ENCODE measurements at regions not wholly inside any gene's neighbourhood (a gene's known extent, or its start where the extent isn't known, plus 50 kb on each side); places are given as distances from the start of the nearest gene placed in this dataset.
A peak's percentile ranks its signal among the peaks of the same experiment; 100 is the strongest.

GRCh38 chr9:110114086-110114858 lies 93.7 kb downstream of the C9orf152 start (continued):
- 0 out of 2 replicates have a peak, but pooled peaks have one; percentile 37 for TF ChIP-seq PAXIP1 (CRISPR knock-in tag; conservative IDR thresholded peaks at IDR 0.05)
- peak; percentile 74 for TF ChIP-seq MED1 (CRISPR knock-in tag; IDR thresholded peaks at IDR 0.05)
- TF ChIP-seq TCF7 (IDR thresholded peaks at IDR 0.05; ENCODE audit: low read depth) = peak; percentile 86
- no peak for TF ChIP-seq ATF1 (CRISPR knock-in tag; IDR thresholded peaks at IDR 0.05)
- no peak for TF ChIP-seq FOXJ3 (CRISPR knock-in tag; IDR thresholded peaks at IDR 0.05; ENCODE audit: borderline replicate concordance)
- peak; percentile 40; the same call in 1 of the 2 replicates for TF ChIP-seq IKZF5 (CRISPR knock-in tag; IDR thresholded peaks at IDR 0.05)
- no peak for TF ChIP-seq ATF5 (CRISPR knock-in tag; IDR thresholded peaks at IDR 0.05; ENCODE audit: low read depth)
- peak; percentile 36; the same call in 1 of the 2 replicates for TF ChIP-seq FOXP1 (IDR thresholded peaks at IDR 0.05)
- peak; percentile 84 for TF ChIP-seq FOXP1 (CRISPR knock-in tag; IDR thresholded peaks at IDR 0.05)
- no peak for TF ChIP-seq ZNF709 (CRISPR knock-in tag; IDR thresholded peaks at IDR 0.05)
- no peak for TF ChIP-seq SOX13 (IDR thresholded peaks at IDR 0.05)
- peak in 1 of 2 experiments; percentile 59; a peak in 2 of 4 replicates for TF ChIP-seq SOX13 (CRISPR knock-in tag; conservative IDR thresholded peaks at IDR 0.05 in 1 of 2, IDR thresholded peaks at IDR 0.05 in 1 of 2)
- no peak for TF ChIP-seq ZNF782 (CRISPR knock-in tag; IDR thresholded peaks at IDR 0.05; ENCODE audit: borderline replicate concordance)
- no peak for TF ChIP-seq ZNF777 (CRISPR knock-in tag; IDR thresholded peaks at IDR 0.05)
- TF ChIP-seq ARID5B (CRISPR knock-in tag; IDR thresholded peaks at IDR 0.05) = peak; percentile 61; the same call in 1 of the 2 replicates
